ENCODE measurements at regions not wholly inside any gene's neighbourhood (a gene's known extent, or its start where the extent isn't known, plus 50 kb on each side); places are given as distances from the start of the nearest gene placed in this dataset.

DNA sequence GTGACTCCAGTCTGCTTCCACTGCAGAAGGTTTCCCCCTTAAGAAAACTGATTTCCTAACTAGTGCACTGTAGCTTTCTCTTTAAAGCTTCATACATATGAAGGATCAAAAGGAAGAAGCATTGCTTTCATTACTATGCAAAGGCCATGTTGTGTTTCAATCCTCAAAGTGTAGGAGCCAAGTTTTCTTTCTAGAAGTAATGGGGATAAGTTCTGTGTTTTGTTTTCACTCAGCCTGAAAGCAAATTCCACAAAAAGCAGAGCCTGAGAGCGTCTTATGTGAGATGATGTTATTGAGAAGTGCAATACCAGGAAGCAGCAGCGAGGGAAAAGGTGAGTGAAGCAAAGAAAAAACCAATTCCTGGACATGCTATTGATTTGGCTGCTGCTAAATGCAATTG is 99.7 kb downstream of the GMNC start:
- TF ChIP-seq, protein P1, sequence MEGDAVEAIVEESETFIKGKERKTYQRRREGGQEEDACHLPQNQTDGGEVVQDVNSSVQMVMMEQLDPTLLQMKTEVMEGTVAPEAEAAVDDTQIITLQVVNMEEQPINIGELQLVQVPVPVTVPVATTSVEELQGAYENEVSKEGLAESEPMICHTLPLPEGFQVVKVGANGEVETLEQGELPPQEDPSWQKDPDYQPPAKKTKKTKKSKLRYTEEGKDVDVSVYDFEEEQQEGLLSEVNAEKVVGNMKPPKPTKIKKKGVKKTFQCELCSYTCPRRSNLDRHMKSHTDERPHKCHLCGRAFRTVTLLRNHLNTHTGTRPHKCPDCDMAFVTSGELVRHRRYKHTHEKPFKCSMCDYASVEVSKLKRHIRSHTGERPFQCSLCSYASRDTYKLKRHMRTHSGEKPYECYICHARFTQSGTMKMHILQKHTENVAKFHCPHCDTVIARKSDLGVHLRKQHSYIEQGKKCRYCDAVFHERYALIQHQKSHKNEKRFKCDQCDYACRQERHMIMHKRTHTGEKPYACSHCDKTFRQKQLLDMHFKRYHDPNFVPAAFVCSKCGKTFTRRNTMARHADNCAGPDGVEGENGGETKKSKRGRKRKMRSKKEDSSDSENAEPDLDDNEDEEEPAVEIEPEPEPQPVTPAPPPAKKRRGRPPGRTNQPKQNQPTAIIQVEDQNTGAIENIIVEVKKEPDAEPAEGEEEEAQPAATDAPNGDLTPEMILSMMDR (IDR thresholded peaks at IDR 0.05; ENCODE audit: low read length) = no peak
- no peak for TF ChIP-seq EZH2phosphoT487 (IDR thresholded peaks at IDR 0.05; ENCODE audit: low read length)
- TF ChIP-seq EZH2 (optimal IDR thresholded peaks at IDR 0.05; ENCODE audit: low read depth, low read length) = no peak
